ENCODE measurements at regions not wholly inside any gene's neighbourhood (a gene's known extent, or its start where the extent isn't known, plus 50 kb on each side); places are given as distances from the start of the nearest gene placed in this dataset.
"Not testable (repeated sequence)": the region's sequence is repeated elsewhere in the genome, so short reads cannot be mapped to it uniquely, and the experiment has no call there.

- no peak for ATAC-seq
- peaks cover 10% of the 10 kb centered on the region for H3K4me1 Mint-ChIP-seq
- no peak overlapping the region for H3K4me3 Mint-ChIP-seq
- no peaks in the 10 kb centered on the region for H3K9me3 Mint-ChIP-seq
- H3K36me3 Mint-ChIP-seq: no peaks in the 10 kb centered on the region
- H3K27me3 Mint-ChIP-seq: no peaks in the 10 kb centered on the region
- no peak overlapping the region for H3K27ac Mint-ChIP-seq
Observed at GRCh38 chr1:116290085-116290705, 82.8 kb upstream of the ATP1A1 start.

- Mint-ChIP-seq H3K27me3 (no peaks in the 10 kb centered on the region), H3K4me1 (peaks cover 10% of the 10 kb centered on the region), H3K9me3 (no peaks in the 10 kb centered on the region), H3K4me3 (no peak overlapping the region), H3K36me3 (no peaks in the 10 kb centered on the region), H3K27ac (no peak overlapping the region)
- ATAC-seq: no peak
Observed at GRCh38 chr1:116291024-116291423, 82.0 kb upstream of the ATP1A1 start.

- Mint-ChIP-seq H3K27ac (no peak overlapping the region), H3K36me3 (no peaks in the 10 kb centered on the region), H3K27me3 (no peaks in the 10 kb centered on the region), H3K9me3 (no peaks in the 10 kb centered on the region), H3K4me1 (peaks cover 9% of the 10 kb centered on the region), H3K4me3 (no peak overlapping the region)
- no peak for ATAC-seq
Observed at GRCh38 chr1:116292929-116293725, 79.9 kb upstream of the ATP1A1 start.

- no peak overlapping the region for H3K4me3 Mint-ChIP-seq
- no peaks in the 10 kb centered on the region for H3K4me1 Mint-ChIP-seq
- ATAC-seq: no peak
- no peaks in the 10 kb centered on the region for H3K36me3 Mint-ChIP-seq
- H3K9me3 Mint-ChIP-seq: no peaks in the 10 kb centered on the region
- H3K27ac Mint-ChIP-seq: no peak overlapping the region
- H3K27me3 Mint-ChIP-seq: no peaks in the 10 kb centered on the region
Observed at GRCh38 chr1:116297495-116298212, 75.4 kb upstream of the ATP1A1 start.

- not testable (repeated sequence) for H3K9me3 Mint-ChIP-seq, H3K27me3 Mint-ChIP-seq, H3K36me3 Mint-ChIP-seq, H3K4me3 Mint-ChIP-seq, H3K4me1 Mint-ChIP-seq, H3K27ac Mint-ChIP-seq, ATAC-seq
Observed at GRCh38 chr1:116298213-116298579, 74.8 kb upstream of the ATP1A1 start.

GRCh38 chr1:116298746-116299145 lies 74.3 kb upstream of the ATP1A1 start:
- no peaks in the 10 kb centered on the region for H3K27me3 Mint-ChIP-seq
- no peaks in the 10 kb centered on the region for H3K9me3 Mint-ChIP-seq
- H3K27ac Mint-ChIP-seq: no peak overlapping the region
- no peaks in the 10 kb centered on the region for H3K36me3 Mint-ChIP-seq
- H3K4me1 Mint-ChIP-seq: no peaks in the 10 kb centered on the region
- H3K4me3 Mint-ChIP-seq: no peak overlapping the region
- ATAC-seq: no peak

- H3K4me3 Mint-ChIP-seq: no peak overlapping the region
- no peak overlapping the region for H3K27ac Mint-ChIP-seq
- H3K9me3 Mint-ChIP-seq: no peaks in the 10 kb centered on the region
- ATAC-seq: no peak
- H3K27me3 Mint-ChIP-seq: no peaks in the 10 kb centered on the region
- no peaks in the 10 kb centered on the region for H3K4me1 Mint-ChIP-seq
- no peaks in the 10 kb centered on the region for H3K36me3 Mint-ChIP-seq
Observed at GRCh38 chr1:116299248-116299647, 73.8 kb upstream of the ATP1A1 start.

- H3K27me3 Mint-ChIP-seq: no peaks in the 10 kb centered on the region
- H3K27ac Mint-ChIP-seq: no peak overlapping the region
- no peaks in the 10 kb centered on the region for H3K9me3 Mint-ChIP-seq
- ATAC-seq: no peak
- no peaks in the 10 kb centered on the region for H3K36me3 Mint-ChIP-seq
- no peaks in the 10 kb centered on the region for H3K4me1 Mint-ChIP-seq
- no peak overlapping the region for H3K4me3 Mint-ChIP-seq
Observed at GRCh38 chr1:116302281-116302680, 70.8 kb upstream of the ATP1A1 start.

- H3K9me3 Mint-ChIP-seq: no peaks in the 10 kb centered on the region
- no peak overlapping the region for H3K4me3 Mint-ChIP-seq
- ATAC-seq: no peak
- no peaks in the 10 kb centered on the region for H3K4me1 Mint-ChIP-seq
- H3K27me3 Mint-ChIP-seq: no peaks in the 10 kb centered on the region
- no peak overlapping the region for H3K27ac Mint-ChIP-seq
- H3K36me3 Mint-ChIP-seq: no peaks in the 10 kb centered on the region
Observed at GRCh38 chr1:116306102-116306501, 66.9 kb upstream of the ATP1A1 start.

- H3K4me1 Mint-ChIP-seq: no peaks in the 10 kb centered on the region
- no peaks in the 10 kb centered on the region for H3K36me3 Mint-ChIP-seq
- H3K27ac Mint-ChIP-seq: no peak overlapping the region
- ATAC-seq: no peak
- H3K27me3 Mint-ChIP-seq: no peaks in the 10 kb centered on the region
- H3K4me3 Mint-ChIP-seq: no peak overlapping the region
- no peaks in the 10 kb centered on the region for H3K9me3 Mint-ChIP-seq
Observed at GRCh38 chr1:116306840-116307442, 66.1 kb upstream of the ATP1A1 start.

GRCh38 chr1:116308276-116308675 lies 64.8 kb upstream of the ATP1A1 start:
- no peaks in the 10 kb centered on the region for H3K27me3 Mint-ChIP-seq
- no peaks in the 10 kb centered on the region for H3K36me3 Mint-ChIP-seq
- H3K9me3 Mint-ChIP-seq: no peaks in the 10 kb centered on the region
- peaks cover 6% of the 10 kb centered on the region for H3K4me1 Mint-ChIP-seq
- H3K4me3 Mint-ChIP-seq: no peak overlapping the region
- no peak overlapping the region for H3K27ac Mint-ChIP-seq
- no peak for ATAC-seq

- Mint-ChIP-seq H3K4me3 (no peak overlapping the region), H3K27me3 (no peaks in the 10 kb centered on the region), H3K4me1 (peaks cover 6% of the 10 kb centered on the region), H3K27ac (no peak overlapping the region), H3K36me3 (no peaks in the 10 kb centered on the region), H3K9me3 (no peaks in the 10 kb centered on the region)
- no peak for ATAC-seq
Observed at GRCh38 chr1:116309090-116309870, 63.8 kb upstream of the ATP1A1 start.

- H3K4me1 Mint-ChIP-seq: peaks cover 6% of the 10 kb centered on the region
- H3K9me3 Mint-ChIP-seq: no peaks in the 10 kb centered on the region
- H3K36me3 Mint-ChIP-seq: no peaks in the 10 kb centered on the region
- H3K4me3 Mint-ChIP-seq: no peak overlapping the region
- no peaks in the 10 kb centered on the region for H3K27me3 Mint-ChIP-seq
- no peak overlapping the region for H3K27ac Mint-ChIP-seq
- no peak for ATAC-seq
Observed at GRCh38 chr1:116310180-116310579, 62.9 kb upstream of the ATP1A1 start.

GRCh38 chr1:116311193-116311592 lies 61.9 kb upstream of the ATP1A1 start:
- H3K9me3 Mint-ChIP-seq: no peaks in the 10 kb centered on the region
- ATAC-seq: no peak
- H3K36me3 Mint-ChIP-seq: no peaks in the 10 kb centered on the region
- H3K4me1 Mint-ChIP-seq: peaks cover 6% of the 10 kb centered on the region
- H3K4me3 Mint-ChIP-seq: no peak overlapping the region
- no peak overlapping the region for H3K27ac Mint-ChIP-seq
- H3K27me3 Mint-ChIP-seq: no peaks in the 10 kb centered on the region
